H1 (cell line): ENCODE measurements at regions not wholly inside any gene's neighbourhood (a gene's known extent, or its start where the extent isn't known, plus 50 kb on each side); places are given as distances from the start of the nearest gene placed in this dataset.
A peak's percentile ranks its signal among the peaks of the same experiment; 100 is the strongest.

Experiments
- CTCF ChIA-PET: fragments of 300-600 bp; sonication (Branson Sonifier 250); formaldehyde crosslinking; loops from one replicate; lab custom pipeline; 2021; ENCODE audit not compliant: partially characterized antibody; lab: Charles Lee
- POLR2A ChIA-PET: fragments of 300-600 bp; sonication (Branson Sonifier 250); formaldehyde crosslinking; loops from one replicate; lab custom pipeline; 2021; ENCODE audit warnings: inconsistent platforms; ENCODE audit not compliant: partially characterized antibody; lab: Charles Lee
- DNase-seq, 2 experiments: peaks; one replicate each; pipeline versions ENCODE4 v3.0.0 to v3.0.0-alpha.2; 2010 to 2022; ENCODE audit warnings: low spot score in 2 of 2, low read depth in 1 of 2, mixed read lengths in 1 of 2
- FAIRE-seq: peaks from 2 replicates; lab custom pipeline; 2011; peaks lifted over from hg19 to GRCh38; lab: Jason Lieb, UNC
- H2AFZ ChIP-seq: 2 replicates; pipeline ENCODE4 v1.8.1; 2012; ENCODE audit warnings: low read length, inconsistent platforms
- H2AK5ac ChIP-seq: 2 replicates; pipeline ENCODE4 v1.6.1; 2013; ENCODE audit warnings: low read depth, low read length
- H2BK120ac ChIP-seq: replicated peaks from 2 replicates; pipeline ENCODE3; 2013; ENCODE audit warnings: low read depth, low read length, inconsistent platforms
- H2BK12ac ChIP-seq: 2 replicates; pipeline ENCODE4 v1.6.1; 2013; ENCODE audit warnings: low read depth, low read length
- H2BK15ac ChIP-seq: 2 replicates; pipeline ENCODE4 v1.6.1; 2013; ENCODE audit warnings: low read length
- H2BK20ac ChIP-seq: 2 replicates; pipeline ENCODE4 v1.6.1; 2013; ENCODE audit warnings: low read length
- H2BK5ac ChIP-seq: 2 replicates; pipeline ENCODE4 v1.6.1; 2013; ENCODE audit warnings: low read depth, low read length
- H3K14ac ChIP-seq: 2 replicates; pipeline ENCODE4 v1.6.1; 2013; ENCODE audit warnings: inconsistent platforms; ENCODE audit not compliant: insufficient read length
- H3K18ac ChIP-seq: 2 replicates; pipeline ENCODE4 v1.6.1; 2013; ENCODE audit warnings: low read length; ENCODE audit errors: extremely low read depth
- H3K23ac ChIP-seq: 2 replicates; pipeline ENCODE4 v1.6.1; 2013; ENCODE audit warnings: inconsistent platforms; ENCODE audit not compliant: insufficient read length
- H3K23me2 ChIP-seq: 2 replicates; pipeline ENCODE4 v1.6.1; 2013; ENCODE audit warnings: low read depth, low read length
- H3K27ac ChIP-seq: 2 replicates; pipeline ENCODE4 v1.6.1; 2011; ENCODE audit warnings: low read depth, low read length, inconsistent platforms
- H3K27me3 ChIP-seq, 4 experiments: replicated peaks in 1 of 4; 1 replicate in 1 of 4; 2 replicates in 3 of 4; pipeline versions ENCODE4 v1.6.1 to v1.8.1; 2011 to 2013; ENCODE audit warnings: low read length in 3 of 4, mild to moderate bottlenecking in 3 of 4, inconsistent platforms in 2 of 4, mixed read lengths in 2 of 4, moderate library complexity in 1 of 4; ENCODE audit not compliant: control insufficient read depth in 3 of 4, insufficient read depth in 3 of 4; ENCODE audit errors: extremely low read depth in 1 of 4
- H3K36me3 ChIP-seq, 4 experiments: 2 replicates each; pipeline versions ENCODE4 v1.6.1 to v1.8.1; 2011 to 2013; ENCODE audit warnings: mild to moderate bottlenecking in 4 of 4, low read length in 3 of 4, moderate library complexity in 2 of 4, control low read depth in 1 of 4, inconsistent platforms in 1 of 4; ENCODE audit not compliant: insufficient read depth in 4 of 4, control insufficient read depth in 2 of 4
- H3K4ac ChIP-seq: replicated peaks from 2 replicates; pipeline ENCODE3; 2013; ENCODE audit warnings: low read length, low read depth, mixed read lengths, inconsistent platforms; ENCODE audit not compliant: insufficient read length
- H3K4me1 ChIP-seq, 4 experiments: replicated peaks in 1 of 4; 1 replicate in 1 of 4; 2 replicates in 3 of 4; pipeline versions ENCODE4 v1.6.1 to v1.8.1; 2011 to 2013; ENCODE audit warnings: low read length in 3 of 4, inconsistent platforms in 2 of 4, mixed read lengths in 1 of 4; ENCODE audit not compliant: insufficient read depth in 4 of 4, control insufficient read depth in 3 of 4
- H3K4me2 ChIP-seq, 2 experiments: 2 replicates each; pipeline versions ENCODE4 v1.6.1 to v1.8.1; 2011 to 2013; ENCODE audit warnings: low read depth in 2 of 2, low read length in 2 of 2, control low read depth in 1 of 2, inconsistent platforms in 1 of 2, mild to moderate bottlenecking in 1 of 2; ENCODE audit not compliant: insufficient read depth in 1 of 2
- H3K4me3 ChIP-seq, 4 experiments: fragments of 200-600, 300-600 bp in 1 of 4; sonication (generic), shearing (Covaris generic), sonication (Bioruptor Twin) in 1 of 4; 2 replicates each; pipeline versions ENCODE4 v1.5.1 to v1.8.1; 2011 to 2016; ENCODE audit warnings: low read length in 4 of 4, low read depth in 3 of 4, control low read depth in 2 of 4, inconsistent platforms in 2 of 4, mild to moderate bottlenecking in 2 of 4, mixed read lengths in 1 of 4, moderate library complexity in 1 of 4; ENCODE audit not compliant: insufficient read depth in 2 of 4; ENCODE audit errors: extremely low read depth in 1 of 4
- H3K56ac ChIP-seq: replicated peaks from 2 replicates; pipeline ENCODE3; 2013; ENCODE audit warnings: low read depth, mild to moderate bottlenecking, mixed read lengths, low read length, inconsistent platforms; ENCODE audit not compliant: insufficient read length
- H3K79me1 ChIP-seq: 2 replicates; pipeline ENCODE4 v1.6.1; 2013; ENCODE audit warnings: low read depth, low read length, control low read depth
- H3K79me2 ChIP-seq, 2 experiments: 2 replicates each; pipeline versions ENCODE4 v1.6.1 to v1.8.1; 2012 to 2013; ENCODE audit warnings: low read length in 2 of 2, mild to moderate bottlenecking in 2 of 2, inconsistent platforms in 1 of 2; ENCODE audit not compliant: insufficient read depth in 2 of 2, control insufficient read depth in 1 of 2
- H3K9ac ChIP-seq, 4 experiments: replicated peaks in 1 of 4; 1 replicate in 1 of 4; 2 replicates in 3 of 4; pipeline versions ENCODE4 v1.6.1 to v1.8.1; 2011 to 2013; ENCODE audit warnings: low read depth in 3 of 4, low read length in 3 of 4, control low read depth in 2 of 4, mild to moderate bottlenecking in 2 of 4, moderate library complexity in 2 of 4, inconsistent platforms in 1 of 4; ENCODE audit errors: extremely low read depth in 1 of 4
- H3K9me3 ChIP-seq, 2 experiments: 2 replicates each; pipeline versions ENCODE4 v1.6.1 to v1.8.1; 2012 to 2013; ENCODE audit warnings: mild to moderate bottlenecking in 2 of 2, moderate library complexity in 2 of 2, control low read depth in 1 of 2, inconsistent platforms in 1 of 2, low read depth in 1 of 2, low read length in 1 of 2, mixed read lengths in 1 of 2; ENCODE audit not compliant: insufficient read depth in 2 of 2
- H4K20me1 ChIP-seq, 2 experiments: replicated peaks in 1 of 2; 2 replicates each; pipeline versions ENCODE3 to v1.8.1; 2011 to 2013; ENCODE audit warnings: inconsistent platforms in 2 of 2, low read length in 2 of 2, mild to moderate bottlenecking in 1 of 2; ENCODE audit not compliant: insufficient read depth in 2 of 2, control insufficient read depth in 1 of 2
- H4K5ac ChIP-seq: 2 replicates; pipeline ENCODE4 v1.6.1; 2013; ENCODE audit warnings: low read length, low read depth, mixed read lengths, inconsistent platforms; ENCODE audit not compliant: insufficient read length
- H4K8ac ChIP-seq: 2 replicates; pipeline ENCODE4 v1.8.0; 2013; ENCODE audit warnings: mild to moderate bottlenecking, moderate library complexity, low read length, inconsistent platforms; ENCODE audit not compliant: insufficient read depth; ENCODE audit errors: extremely low read depth
- H4K91ac ChIP-seq: replicated peaks from 2 replicates; pipeline ENCODE3; 2013; ENCODE audit warnings: low read length, mixed read lengths, inconsistent platforms; ENCODE audit not compliant: insufficient read length
- ASH2L ChIP-seq: fragments of 200-600, 300-600 bp; sonication (generic); IDR thresholded peaks from one replicate; pipeline ENCODE4 v1.7.1; 2017; ENCODE audit warnings: low read length
- CHD1 ChIP-seq: IDR thresholded peaks from 2 replicates; pipeline ENCODE4 v1.6.1; 2012; ENCODE audit warnings: low read depth, low read length, improper control_type of control experiment
- CHD2 ChIP-seq: IDR thresholded peaks from 2 replicates; pipeline ENCODE4 v1.6.1; 2012; ENCODE audit warnings: low read length, improper control_type of control experiment
- CTBP2 ChIP-seq: IDR thresholded peaks from 2 replicates; pipeline ENCODE4 v1.7.0; 2011; ENCODE audit warnings: borderline replicate concordance, mild to moderate bottlenecking, moderate library complexity, mixed read lengths, low read length; ENCODE audit not compliant: insufficient read depth, insufficient read length
- EP300 ChIP-seq, 2 experiments: IDR thresholded peaks; 1 replicate in 1 of 2; 2 replicates in 1 of 2; pipeline ENCODE4 v1.6.1; 2011 to 2012; ENCODE audit warnings: low read depth in 2 of 2, low read length in 2 of 2, mild to moderate bottlenecking in 2 of 2, borderline replicate concordance in 1 of 2, inconsistent platforms in 1 of 2, moderate library complexity in 1 of 2
- KDM5A ChIP-seq: fragments of 200-600 bp; IDR thresholded peaks from 2 replicates; pipeline ENCODE4 v1.7.1; 2012; ENCODE audit warnings: mild to moderate bottlenecking, low read length, inconsistent platforms, mixed read lengths
- NANOG ChIP-seq: IDR thresholded peaks from 2 replicates; pipeline ENCODE4 v1.6.1; 2011; ENCODE audit warnings: low read length, low read depth, mild to moderate bottlenecking, inconsistent platforms; ENCODE audit not compliant: insufficient read depth, poor library complexity, severe bottlenecking
- POU5F1 ChIP-seq: IDR thresholded peaks from 2 replicates; pipeline ENCODE4 v1.6.1; 2011; ENCODE audit warnings: low read depth, mild to moderate bottlenecking, low read length, moderate library complexity
- RAD21 ChIP-seq, 2 experiments: IDR thresholded peaks in 1 of 2; conservative IDR thresholded peaks in 1 of 2; 2 replicates each; pipeline ENCODE4 v1.6.1; 2011; ENCODE audit warnings: low read depth in 2 of 2, low read length in 2 of 2, improper control_type of control experiment in 1 of 2, inconsistent platforms in 1 of 2, mild to moderate bottlenecking in 1 of 2, moderate library complexity in 1 of 2
- RNF2 ChIP-seq: fragments of 200-900, 300-1000 bp; sonication (generic); IDR thresholded peaks from 2 replicates; pipeline ENCODE4 v1.7.1; 2016; ENCODE audit warnings: borderline replicate concordance, low read depth, mild to moderate bottlenecking, antibody characterized with exemption, low read length; ENCODE audit not compliant: poor library complexity, severe bottlenecking; ENCODE audit errors: missing control alignments
- SP4 ChIP-seq: IDR thresholded peaks from 2 replicates; pipeline ENCODE4 v1.6.1; 2012; ENCODE audit warnings: low read length, inconsistent platforms
- SRF ChIP-seq: IDR thresholded peaks from 2 replicates; pipeline ENCODE4 v1.6.1; 2011; ENCODE audit warnings: mild to moderate bottlenecking, low read depth, low read length, moderate library complexity
- WGBS, 2 experiments: shearing (Covaris generic) in 1 of 2; methylation state at CpG; one replicate each; pipeline versions ENCODE4 v1.1.6 to v1.1.7; 2013 to 2015; ENCODE audit warnings: low lambda C conversion rate in 2 of 2, mixed read lengths in 2 of 2, inconsistent platforms in 1 of 2, low coverage in 1 of 2, missing lambda C conversion rate in 1 of 2; ENCODE audit not compliant: insufficient replicate concordance in 2 of 2, insufficient coverage in 1 of 2, insufficient read length in 1 of 2; ENCODE audit errors: extremely low coverage in 1 of 2, missing lambda C conversion rate in 1 of 2; 5-methylcytosine and 5-hydroxymethylcytosine counted together

DNA sequence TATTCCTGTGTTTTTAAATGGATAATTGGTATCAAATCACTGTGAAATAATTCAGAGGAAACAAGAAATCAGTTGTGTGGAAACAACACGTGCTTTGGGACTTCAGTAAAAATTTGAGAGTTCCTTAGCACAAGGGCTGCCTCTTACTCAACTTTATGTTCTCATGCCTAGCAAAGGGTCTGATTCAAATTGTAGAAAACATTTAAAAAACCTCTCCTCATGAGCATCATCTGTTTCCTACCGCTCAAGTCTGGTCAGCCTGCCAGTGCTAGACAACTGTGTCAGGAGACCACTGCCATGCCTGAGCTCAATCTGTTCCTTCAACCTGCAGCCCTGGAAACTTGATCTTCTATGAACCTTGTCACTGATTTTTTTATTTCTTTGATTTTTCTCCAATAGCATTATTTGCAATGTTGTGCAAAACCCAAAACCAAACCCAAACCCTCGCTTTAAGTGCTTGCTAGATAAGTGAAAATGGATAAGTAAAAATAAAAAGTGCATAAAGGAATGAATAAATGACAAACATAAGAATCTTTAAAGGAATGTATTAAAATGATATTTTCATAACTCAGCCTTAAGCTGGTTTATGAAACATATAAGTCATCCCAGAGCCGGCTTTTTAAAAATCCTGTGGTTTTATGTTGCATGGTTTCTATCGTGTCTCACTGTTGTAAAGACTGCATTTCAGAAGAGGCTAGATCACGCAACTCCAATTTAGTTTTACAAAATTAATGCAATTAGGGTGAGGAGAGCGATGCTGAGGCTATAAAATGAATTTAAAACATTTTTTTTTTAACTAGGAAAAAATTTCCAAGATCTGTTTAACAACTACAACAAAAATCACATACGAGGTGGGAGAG is 361.2 kb upstream of the PDE3A start:
- Histone ChIP-seq H3K4ac (no peak overlapping the region), H3K14ac (no peak overlapping the region), H2AK5ac (no peak overlapping the region), H2BK20ac (no peak overlapping the region), H2BK15ac (no peak overlapping the region), H2BK5ac (no peak overlapping the region), H3K4me1 (no peaks in the 10 kb centered on the region), H4K91ac (no peak overlapping the region), H3K4me2 (no peak overlapping the region), H4K5ac (no peak overlapping the region), H2AFZ (peak overlapping the region; percentile 63; the same call in 1 of the 2 replicates), H3K4me3 (no peak overlapping the region), H3K23me2 (no peaks in the 10 kb centered on the region), H3K79me1 (no peaks in the 10 kb centered on the region), H3K9me3 (no peaks in the 10 kb centered on the region), H3K56ac (no peak overlapping the region), H3K36me3 (no peaks in the 10 kb centered on the region), H2BK12ac (no peak overlapping the region), H2BK120ac (no peak overlapping the region), H4K20me1 (no peaks in the 10 kb centered on the region), H3K79me2 (no peaks in the 10 kb centered on the region), H3K9ac (no peak overlapping the region), H4K8ac (no peak overlapping the region), H3K23ac (no peak overlapping the region), H3K18ac (no peak overlapping the region), H3K27ac (no peak overlapping the region), H3K27me3 (no peaks in the 10 kb centered on the region)
- DNase-seq (no peak), FAIRE-seq (no peak)
- TF ChIP-seq SRF = no peak
- TF ChIP-seq ASH2L = no peak
- TF ChIP-seq KDM5A = no peak
- TF ChIP-seq EP300 (IDR thresholded peaks at IDR 0.05; ENCODE audit: borderline replicate concordance in 1 of 2, low read depth in 2 of 2, low read length in 2 of 2) = no peak
- no peak for TF ChIP-seq RNF2
- no peak for TF ChIP-seq CHD2
- no peak for TF ChIP-seq SP4
- no peak for TF ChIP-seq CTBP2
- no peak for TF ChIP-seq POU5F1
- no peak for TF ChIP-seq NANOG
- TF ChIP-seq RAD21 (IDR thresholded peaks at IDR 0.05 in 1 of 2, conservative IDR thresholded peaks at IDR 0.05 in 1 of 2; ENCODE audit: low read depth in 2 of 2, low read length in 2 of 2) = no peak
- TF ChIP-seq CHD1 = no peak
- 93% methylated on average over 8 of the region's 8 CpGs; no CpG with 5 or more reads in 1 of the 2 experiments for WGBS, 2 experiments
- ChIA-PET POLR2A (no interaction called here), CTCF (interaction anchor here (0.9 kb wide), 1 partner anchor 12 kb away, joined by 3 read pairs; no protein-coding TSS in a partner anchor)
